Subcutaneous abdominal adipose tissue (tissue), 5 donors: ENCODE measurements at regions not wholly inside any gene's neighbourhood (a gene's known extent, or its start where the extent isn't known, plus 50 kb on each side); places are given as distances from the start of the nearest gene placed in this dataset.

Source experiments
- H3K27ac ChIP-seq: one replicate; pipeline ENCODE4 v1.7.0; 2013; ENCODE audit warnings: low read depth, mild to moderate bottlenecking, inconsistent platforms, low read length, moderate library complexity
- H3K27me3 ChIP-seq, 5 donors: one replicate each; pipeline ENCODE4 v1.7.0; 2013; ENCODE audit warnings: low read length in 5 of 5, inconsistent platforms in 1 of 5; ENCODE audit not compliant: control insufficient read depth in 5 of 5, insufficient read depth in 4 of 5
- H3K36me3 ChIP-seq, 5 donors: one replicate each; pipeline ENCODE4 v1.7.0; 2013; ENCODE audit warnings: low read length in 5 of 5; ENCODE audit not compliant: control insufficient read depth in 5 of 5, insufficient read depth in 5 of 5
- H3K4me1 ChIP-seq, 5 donors: one replicate each; pipeline ENCODE4 v1.7.0; 2013; ENCODE audit warnings: low read length in 5 of 5, mild to moderate bottlenecking in 3 of 5, moderate library complexity in 1 of 5; ENCODE audit not compliant: control insufficient read depth in 5 of 5, insufficient read depth in 5 of 5
- H3K4me3 ChIP-seq, 5 donors: one replicate each; pipeline ENCODE4 v1.7.0; 2013; ENCODE audit warnings: low read length in 5 of 5, low read depth in 1 of 5
- H3K9ac ChIP-seq, 5 donors: one replicate each; pipeline ENCODE4 v1.7.0; 2013; ENCODE audit warnings: low read length in 5 of 5, mild to moderate bottlenecking in 4 of 5, moderate library complexity in 3 of 5
- H3K9me3 ChIP-seq, 5 donors: one replicate each; pipeline ENCODE4 v1.7.0; 2013; ENCODE audit warnings: low read length in 5 of 5; ENCODE audit not compliant: control insufficient read depth in 5 of 5
- donor health status: healthy.
- donor health status: healthy.
- donor health status: healthy.
- donor health status: healthy.
- donor health status: healthy.

DNA sequence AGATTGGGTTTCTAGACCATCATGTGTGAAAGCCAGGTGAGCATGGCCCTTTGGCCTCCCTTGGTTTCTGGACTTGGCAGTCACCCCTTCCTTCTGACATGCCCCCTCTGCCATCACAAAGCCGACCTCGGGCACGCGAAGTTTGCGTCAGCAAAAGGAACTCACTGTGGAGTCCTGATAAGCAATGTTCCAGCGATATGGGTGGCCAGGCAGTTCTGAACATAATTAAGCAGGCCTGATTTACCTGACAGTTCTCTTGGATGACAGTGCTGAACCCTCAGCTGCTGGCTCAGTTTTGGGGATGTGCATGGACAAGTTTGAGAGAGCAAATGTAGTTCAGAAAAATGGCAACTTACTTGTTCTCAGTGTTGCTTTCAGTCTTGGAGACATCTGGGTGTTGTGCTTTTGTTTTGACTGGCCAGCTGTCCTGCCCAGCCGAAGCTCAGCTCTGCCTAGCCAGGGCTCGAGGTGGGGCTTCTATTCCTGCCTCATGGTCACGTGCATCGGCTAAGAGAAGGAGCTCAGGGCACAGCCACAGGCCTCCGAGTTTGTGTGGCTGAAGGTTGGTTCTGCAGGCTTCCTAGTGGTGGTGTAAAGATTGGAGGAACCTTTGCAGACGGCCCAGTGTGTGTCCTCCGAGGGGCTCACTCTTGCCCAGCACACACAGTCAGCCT, 78.3 kb downstream of the CLDN34 start:
- Histone ChIP-seq H3K27ac (no peak overlapping the region), H3K36me3 (no peaks in the 10 kb centered on the region), H3K4me3 (no peak overlapping the region), H3K9me3 (no peaks in the 10 kb centered on the region), H3K27me3 (peaks cover 0 to 6% (median 3%) of the 10 kb centered on the region in 5 donors), H3K9ac (no peak overlapping the region), H3K4me1 (peaks cover 0 to 49% (median 2%) of the 10 kb centered on the region in 5 donors)

- no peak overlapping the region for H3K9ac ChIP-seq
- H3K27me3 ChIP-seq = peaks cover 0 to 6% (median 0%) of the 10 kb centered on the region in 5 donors
- peaks cover 0 to 56% (median 2%) of the 10 kb centered on the region in 5 donors for H3K4me1 ChIP-seq
- H3K27ac ChIP-seq = no peak overlapping the region
- no peaks in the 10 kb centered on the region for H3K9me3 ChIP-seq
- no peaks in the 10 kb centered on the region for H3K36me3 ChIP-seq
- no peak overlapping the region for H3K4me3 ChIP-seq
These were observed 80.0 kb downstream of the CLDN34 start for GRCh38 chrX:10047133-10047532.

DNA sequence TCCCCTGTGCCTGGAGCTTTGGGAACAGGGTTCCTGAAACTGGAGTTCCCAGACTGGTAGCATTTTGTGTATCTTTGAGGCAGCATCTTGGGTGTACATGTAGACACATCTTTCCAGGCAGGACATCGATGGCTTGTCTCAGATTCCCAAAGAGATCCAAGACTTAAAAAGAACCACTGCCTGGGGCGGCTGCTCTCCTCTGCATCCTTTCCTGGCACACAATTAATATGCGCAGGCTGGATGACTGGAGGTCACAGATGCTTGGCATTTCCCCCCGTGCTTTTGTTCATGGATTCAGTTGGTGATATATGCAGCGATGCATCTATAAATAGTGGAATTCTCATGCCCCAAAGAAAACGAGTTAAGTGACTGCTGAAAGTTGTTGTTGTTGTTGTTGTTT, 80.5 kb downstream of the CLDN34 start:
- Histone ChIP-seq H3K36me3 (no peaks in the 10 kb centered on the region), H3K4me1 (peaks cover 0 to 59% (median 2%) of the 10 kb centered on the region in 5 donors), H3K9ac (no peak overlapping the region), H3K27me3 (peaks cover 0 to 6% (median 0%) of the 10 kb centered on the region in 5 donors), H3K4me3 (no peak overlapping the region), H3K27ac (peak overlapping the region; percentile 23), H3K9me3 (no peaks in the 10 kb centered on the region)

DNA sequence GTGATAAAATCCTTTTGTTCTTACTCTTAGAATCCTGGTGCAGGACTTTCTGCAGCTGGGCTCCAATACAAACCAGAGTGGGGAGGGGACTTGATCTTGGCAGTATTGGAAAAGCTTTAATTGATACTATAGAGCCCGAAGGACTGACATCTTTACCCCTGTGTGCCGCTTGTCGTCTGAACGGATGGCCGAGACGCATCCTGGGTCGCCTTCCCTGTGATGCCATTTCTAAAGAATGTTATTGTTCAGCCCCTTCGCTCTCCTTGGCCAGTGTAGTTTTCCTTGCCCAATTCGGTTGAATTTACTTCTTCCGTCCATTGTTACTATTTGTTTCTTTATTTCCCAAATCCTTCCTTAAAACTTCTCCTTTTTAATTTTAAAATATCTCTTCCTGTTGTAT, 80.9 kb downstream of the CLDN34 start:
- Histone ChIP-seq H3K9me3 (no peaks in the 10 kb centered on the region), H3K4me3 (no peak overlapping the region), H3K36me3 (no peaks in the 10 kb centered on the region), H3K4me1 (peaks cover 0 to 64% (median 5%) of the 10 kb centered on the region in 5 donors), H3K9ac (no peak overlapping the region), H3K27ac (peak overlapping the region; percentile 40), H3K27me3 (peaks cover 0 to 6% (median 0%) of the 10 kb centered on the region in 5 donors)

- no peaks in the 10 kb centered on the region for H3K36me3 ChIP-seq
- peaks cover 0 to 6% (median 0%) of the 10 kb centered on the region in 5 donors for H3K27me3 ChIP-seq
- H3K4me3 ChIP-seq = no peak overlapping the region
- no peak overlapping the region for H3K9ac ChIP-seq
- peak overlapping the region; percentile 40 for H3K27ac ChIP-seq
- no peaks in the 10 kb centered on the region for H3K9me3 ChIP-seq
- peaks cover 0 to 69% (median 8%) of the 10 kb centered on the region in 5 donors for H3K4me1 ChIP-seq
These were observed 81.5 kb downstream of the CLDN34 start for GRCh38 chrX:10048707-10049106.

DNA sequence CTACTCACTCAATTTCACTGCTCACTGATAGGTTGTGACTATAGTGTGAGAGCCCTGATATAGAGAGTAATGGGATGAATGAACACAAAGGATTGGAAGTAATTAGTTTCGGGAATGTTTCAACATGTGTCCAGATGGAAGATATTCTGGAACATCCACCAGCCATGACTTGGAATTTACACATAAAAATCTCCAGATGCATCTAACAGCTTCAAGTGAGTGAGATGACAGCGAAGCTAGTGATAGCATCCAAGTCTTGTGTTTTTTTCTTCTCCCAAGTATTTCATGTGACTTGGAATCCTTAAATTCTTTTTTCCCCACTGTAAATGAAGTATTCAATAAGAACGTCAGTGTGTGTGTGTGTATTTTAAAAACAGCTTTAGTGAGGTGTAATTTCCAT, 82.1 kb downstream of the CLDN34 start:
- Histone ChIP-seq H3K4me3 (no peak overlapping the region), H3K4me1 (peaks cover 0 to 71% (median 8%) of the 10 kb centered on the region in 5 donors), H3K27me3 (peaks cover 0 to 6% (median 0%) of the 10 kb centered on the region in 5 donors), H3K27ac (no peak overlapping the region), H3K9me3 (no peaks in the 10 kb centered on the region), H3K36me3 (no peaks in the 10 kb centered on the region), H3K9ac (no peak overlapping the region)

DNA sequence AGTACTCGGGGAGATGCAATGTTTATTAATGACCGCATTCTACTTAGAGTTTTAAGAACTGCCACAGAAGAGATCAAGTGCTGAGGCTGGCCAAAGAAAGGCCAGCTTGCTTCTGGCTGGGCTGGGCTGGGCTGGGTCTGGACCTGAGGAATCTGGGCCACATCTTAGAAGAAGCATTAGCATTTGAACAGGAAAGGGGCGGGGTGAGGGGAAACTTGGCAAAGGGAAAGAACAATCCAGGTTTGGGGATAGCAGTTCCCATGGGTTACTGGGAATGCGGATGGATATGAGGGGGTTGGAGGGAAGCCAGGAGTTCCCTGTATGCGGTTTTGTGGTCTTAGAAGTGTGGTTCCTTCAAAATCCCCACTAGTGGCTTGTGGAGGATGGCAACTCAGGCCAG, 83.3 kb downstream of the CLDN34 start:
- peaks cover 0 to 67% (median 8%) of the 10 kb centered on the region in 5 donors for H3K4me1 ChIP-seq
- no peak overlapping the region for H3K27ac ChIP-seq
- no peak overlapping the region for H3K9ac ChIP-seq
- H3K27me3 ChIP-seq = peaks cover 0 to 6% (median 2%) of the 10 kb centered on the region in 5 donors
- no peaks in the 10 kb centered on the region for H3K36me3 ChIP-seq
- peaks cover 0 to 10% (median 9%) of the 10 kb centered on the region in 5 donors for H3K9me3 ChIP-seq
- H3K4me3 ChIP-seq = no peak overlapping the region

GRCh38 chrX:10051866-10052480, 84.8 kb downstream of the CLDN34 start:
- Histone ChIP-seq H3K9me3 (peaks cover 0 to 11% (median 10%) of the 10 kb centered on the region in 5 donors), H3K4me3 (no peak overlapping the region), H3K4me1 (peaks cover 0 to 56% (median 8%) of the 10 kb centered on the region in 5 donors), H3K27me3 (peaks cover 0 to 6% (median 2%) of the 10 kb centered on the region in 5 donors), H3K27ac (no peak overlapping the region), H3K36me3 (no peaks in the 10 kb centered on the region), H3K9ac (no peak overlapping the region)

GRCh38 chrX:10052906-10053625, 85.9 kb downstream of the CLDN34 start:
- H3K36me3 ChIP-seq = no peaks in the 10 kb centered on the region
- no peak overlapping the region for H3K4me3 ChIP-seq
- no peak overlapping the region for H3K27ac ChIP-seq

DNA sequence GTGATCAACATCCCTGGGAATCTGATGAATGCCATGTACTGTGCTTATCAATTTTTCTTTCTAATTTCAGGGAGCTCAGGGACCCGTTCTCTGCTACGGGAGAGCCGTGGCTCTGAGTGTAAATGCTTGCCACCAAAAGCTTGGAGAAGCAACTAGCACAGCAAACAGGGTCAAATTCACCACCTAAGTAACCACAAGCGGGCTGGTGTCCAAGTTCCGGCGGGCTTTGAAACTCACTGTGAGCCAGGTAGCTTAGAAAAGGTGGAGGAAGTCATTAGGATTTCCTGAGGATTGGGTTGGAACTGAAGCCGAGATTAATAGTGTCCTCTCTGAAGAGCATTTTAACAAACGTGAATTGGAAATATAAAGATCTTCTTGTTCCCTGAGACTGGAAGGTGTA, 87.2 kb downstream of the CLDN34 start:
- peaks cover 0 to 11% (median 10%) of the 10 kb centered on the region in 5 donors for H3K9me3 ChIP-seq
- no peak overlapping the region for H3K9ac ChIP-seq
- no peak overlapping the region for H3K4me3 ChIP-seq
- H3K36me3 ChIP-seq = no peaks in the 10 kb centered on the region
- peaks cover 0 to 5% (median 2%) of the 10 kb centered on the region in 5 donors for H3K27me3 ChIP-seq
- peaks cover 0 to 39% (median 8%) of the 10 kb centered on the region in 5 donors for H3K4me1 ChIP-seq
- H3K27ac ChIP-seq = no peak overlapping the region

More at GRCh38 chrX:10052906-10053625, 85.9 kb downstream of the CLDN34 start:
- peaks cover 0 to 49% (median 8%) of the 10 kb centered on the region in 5 donors for H3K4me1 ChIP-seq
- peaks cover 0 to 11% (median 10%) of the 10 kb centered on the region in 5 donors for H3K9me3 ChIP-seq
- no peak overlapping the region for H3K9ac ChIP-seq
- peaks cover 0 to 6% (median 2%) of the 10 kb centered on the region in 5 donors for H3K27me3 ChIP-seq
